Endodermal cell (in vitro differentiated cells): ENCODE measurements at regions not wholly inside any gene's neighbourhood (a gene's known extent, or its start where the extent isn't known, plus 50 kb on each side); places are given as distances from the start of the nearest gene placed in this dataset.
A peak's percentile ranks its signal among the peaks of the same experiment; 100 is the strongest.

Experiments
- DNase-seq: peaks from one replicate; pipeline ENCODE4 v3.0.0-alpha.2; 2017
- H3K27ac ChIP-seq: 2 replicates; pipeline ENCODE4 v1.5.1; 2013; ENCODE audit warnings: mild to moderate bottlenecking, low read depth, low read length, moderate library complexity
- H3K27me3 ChIP-seq: 2 replicates; pipeline ENCODE4 v1.6.1; 2013; ENCODE audit warnings: mild to moderate bottlenecking, low read length, moderate library complexity; ENCODE audit not compliant: insufficient read depth, control insufficient read depth, poor library complexity, severe bottlenecking
- H3K36me3 ChIP-seq: 2 replicates; pipeline ENCODE4 v1.7.0; 2013; ENCODE audit warnings: mild to moderate bottlenecking, low read length, moderate library complexity; ENCODE audit not compliant: control insufficient read depth, insufficient read depth
- H3K4me1 ChIP-seq: one replicate; pipeline ENCODE4 v1.7.0; 2013; ENCODE audit warnings: low read length; ENCODE audit not compliant: control insufficient read depth, insufficient read depth
- H3K4me3 ChIP-seq: 2 replicates; pipeline ENCODE4 v1.5.1; 2013; ENCODE audit warnings: mild to moderate bottlenecking, low read length, moderate library complexity
- H3K9ac ChIP-seq: 2 replicates; pipeline ENCODE4 v1.6.1; 2013; ENCODE audit warnings: mild to moderate bottlenecking, low read length, moderate library complexity; ENCODE audit not compliant: poor library complexity, severe bottlenecking; ENCODE audit errors: extremely low read depth
- H3K9me3 ChIP-seq: 2 replicates; pipeline ENCODE4 v1.6.1; 2013; ENCODE audit warnings: mild to moderate bottlenecking, low read length, moderate library complexity; ENCODE audit not compliant: control insufficient read depth
- H3K27ac Mint-ChIP-seq: 2 replicates; pipeline ENCODE4 v1.8.0; 2020; ENCODE audit warnings: mixed read lengths
- H3K27me3 Mint-ChIP-seq: 2 replicates; pipeline ENCODE4 v1.8.0; 2021; ENCODE audit warnings: mild to moderate bottlenecking, mixed read lengths; ENCODE audit not compliant: insufficient read depth
- H3K36me3 Mint-ChIP-seq: 2 replicates; pipeline ENCODE4 v1.8.0; 2020; ENCODE audit warnings: low read depth, mixed read lengths
- H3K4me1 Mint-ChIP-seq: 2 replicates; pipeline ENCODE4 v1.8.0; 2020; ENCODE audit warnings: mixed read lengths
- H3K4me3 Mint-ChIP-seq: 2 replicates; pipeline ENCODE4 v1.8.0; 2020; ENCODE audit warnings: mild to moderate bottlenecking, moderate library complexity, mixed read lengths
- H3K9me3 Mint-ChIP-seq: 2 replicates; pipeline ENCODE4 v1.8.0; 2020; ENCODE audit warnings: mild to moderate bottlenecking, mixed read lengths
- WGBS, 2 experiments: methylation state at CpG; one replicate each; pipeline versions ENCODE4 v1.1.5 to v1.1.7; 2013; ENCODE audit warnings: missing lambda C conversion rate in 2 of 2, mixed read lengths in 1 of 2; ENCODE audit not compliant: insufficient coverage in 1 of 2, insufficient read length in 1 of 2; 5-methylcytosine and 5-hydroxymethylcytosine counted together
- TF ChIP-seq, protein P1 (sequence below): fragments of 200-600 bp; sonication (generic); conservative IDR thresholded peaks from 2 replicates; pipeline ENCODE4 v1.5.0; 2021; ENCODE audit warnings: antibody characterized with exemption, mild to moderate bottlenecking

DNA sequence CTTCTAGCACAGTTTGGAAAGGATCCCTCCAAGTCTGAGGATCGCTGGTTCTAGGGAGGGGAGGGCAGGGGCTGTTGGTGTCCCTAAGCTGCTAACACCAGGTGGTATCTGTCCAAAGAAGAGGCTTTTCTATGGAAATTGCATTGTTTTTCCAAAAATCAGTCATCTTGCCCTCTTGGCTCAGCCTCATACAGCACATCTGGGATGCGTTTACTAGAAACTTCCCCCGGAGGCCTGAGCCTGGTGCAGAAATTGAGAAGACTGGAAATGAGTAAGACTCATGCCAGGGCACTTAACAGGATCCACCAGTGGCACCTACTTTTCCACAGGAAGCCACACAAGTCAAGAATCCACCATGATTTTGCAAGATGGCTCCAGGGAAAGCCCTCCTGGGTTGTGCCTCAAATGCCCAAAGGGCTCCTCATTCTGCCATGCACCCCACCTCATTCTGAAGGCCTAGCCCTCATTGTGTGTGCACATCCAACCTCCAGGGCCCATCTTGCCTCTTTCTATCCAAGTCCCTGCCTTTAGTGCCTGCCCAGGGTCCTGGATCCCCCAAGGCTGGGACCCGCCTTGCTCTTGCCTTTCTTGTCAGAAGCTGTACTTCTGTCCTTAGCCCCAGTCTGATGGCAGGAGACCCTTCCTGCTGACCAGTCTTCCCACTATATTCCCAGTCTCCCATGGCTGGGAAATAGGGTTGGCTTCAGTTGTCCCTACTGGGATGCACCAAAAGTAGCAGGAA, 97.6 kb downstream of the MRPL14 start:
- H3K27me3 ChIP-seq = no peaks in the 10 kb centered on the region
- Mint-ChIP-seq H3K27me3 (peaks cover 11% of the 10 kb centered on the region), H3K4me1 (peaks cover 13% of the 10 kb centered on the region), H3K9me3 (no peaks in the 10 kb centered on the region), H3K4me3 (no peak overlapping the region), H3K36me3 (no peaks in the 10 kb centered on the region), H3K27ac (no peak overlapping the region)
- H3K36me3 ChIP-seq = no peaks in the 10 kb centered on the region
- no peak overlapping the region for H3K9ac ChIP-seq
- no peaks in the 10 kb centered on the region for H3K9me3 ChIP-seq
- no peak overlapping the region for H3K4me3 ChIP-seq
- WGBS, 2 experiments = 90 to 95% methylated on average over 3 to 4 of the region's 4 CpGs
- H3K4me1 ChIP-seq = peaks cover 9% of the 10 kb centered on the region
- DNase-seq = peak; percentile 14
- TF ChIP-seq, protein P1, sequence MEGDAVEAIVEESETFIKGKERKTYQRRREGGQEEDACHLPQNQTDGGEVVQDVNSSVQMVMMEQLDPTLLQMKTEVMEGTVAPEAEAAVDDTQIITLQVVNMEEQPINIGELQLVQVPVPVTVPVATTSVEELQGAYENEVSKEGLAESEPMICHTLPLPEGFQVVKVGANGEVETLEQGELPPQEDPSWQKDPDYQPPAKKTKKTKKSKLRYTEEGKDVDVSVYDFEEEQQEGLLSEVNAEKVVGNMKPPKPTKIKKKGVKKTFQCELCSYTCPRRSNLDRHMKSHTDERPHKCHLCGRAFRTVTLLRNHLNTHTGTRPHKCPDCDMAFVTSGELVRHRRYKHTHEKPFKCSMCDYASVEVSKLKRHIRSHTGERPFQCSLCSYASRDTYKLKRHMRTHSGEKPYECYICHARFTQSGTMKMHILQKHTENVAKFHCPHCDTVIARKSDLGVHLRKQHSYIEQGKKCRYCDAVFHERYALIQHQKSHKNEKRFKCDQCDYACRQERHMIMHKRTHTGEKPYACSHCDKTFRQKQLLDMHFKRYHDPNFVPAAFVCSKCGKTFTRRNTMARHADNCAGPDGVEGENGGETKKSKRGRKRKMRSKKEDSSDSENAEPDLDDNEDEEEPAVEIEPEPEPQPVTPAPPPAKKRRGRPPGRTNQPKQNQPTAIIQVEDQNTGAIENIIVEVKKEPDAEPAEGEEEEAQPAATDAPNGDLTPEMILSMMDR = no peak
- H3K27ac ChIP-seq = no peak overlapping the region

DNA sequence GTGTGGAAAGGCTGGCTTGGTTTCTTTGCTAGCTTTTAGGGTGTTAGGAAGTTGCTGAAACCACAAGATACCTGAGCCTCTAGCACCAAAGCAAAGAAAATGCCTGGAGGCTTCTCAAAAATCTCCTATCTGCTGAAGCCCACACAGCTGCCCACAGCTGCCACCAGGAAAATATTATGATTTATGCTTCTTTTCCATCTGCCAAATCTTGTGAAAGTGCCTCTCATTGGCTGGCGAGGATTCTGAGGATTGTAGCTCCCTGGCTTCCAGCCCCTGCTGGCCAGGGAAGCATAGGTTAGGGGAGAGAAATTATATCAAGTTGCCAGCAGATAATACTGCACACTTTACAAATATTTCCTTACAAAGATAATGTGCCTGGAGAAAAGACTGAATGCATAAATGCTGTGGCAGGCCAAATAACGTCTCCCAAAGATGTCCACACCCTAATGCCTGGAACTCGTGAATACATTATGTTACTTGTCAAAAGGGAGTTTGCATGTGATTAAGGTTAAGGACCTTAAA, 98.4 kb downstream of the MRPL14 start:
- H3K27me3 Mint-ChIP-seq = peaks cover 11% of the 10 kb centered on the region
- Histone ChIP-seq H3K4me1 (peaks cover 11% of the 10 kb centered on the region), H3K36me3 (no peaks in the 10 kb centered on the region), H3K27me3 (no peaks in the 10 kb centered on the region), H3K27ac (no peak overlapping the region), H3K4me3 (no peak overlapping the region), H3K9ac (no peak overlapping the region), H3K9me3 (no peaks in the 10 kb centered on the region)
- WGBS, 2 experiments = 90% methylated on average over 3 of the region's 3 CpGs; no CpG with 5 or more reads in 1 of the 2 experiments
- TF ChIP-seq, protein P1 = peak; percentile 64
- H3K9me3 Mint-ChIP-seq = no peaks in the 10 kb centered on the region
- H3K36me3 Mint-ChIP-seq = no peaks in the 10 kb centered on the region
- no peak overlapping the region for H3K4me3 Mint-ChIP-seq
- H3K27ac Mint-ChIP-seq = no peak overlapping the region
- DNase-seq = peak; percentile 40
- H3K4me1 Mint-ChIP-seq = peaks cover 17% of the 10 kb centered on the region

DNA sequence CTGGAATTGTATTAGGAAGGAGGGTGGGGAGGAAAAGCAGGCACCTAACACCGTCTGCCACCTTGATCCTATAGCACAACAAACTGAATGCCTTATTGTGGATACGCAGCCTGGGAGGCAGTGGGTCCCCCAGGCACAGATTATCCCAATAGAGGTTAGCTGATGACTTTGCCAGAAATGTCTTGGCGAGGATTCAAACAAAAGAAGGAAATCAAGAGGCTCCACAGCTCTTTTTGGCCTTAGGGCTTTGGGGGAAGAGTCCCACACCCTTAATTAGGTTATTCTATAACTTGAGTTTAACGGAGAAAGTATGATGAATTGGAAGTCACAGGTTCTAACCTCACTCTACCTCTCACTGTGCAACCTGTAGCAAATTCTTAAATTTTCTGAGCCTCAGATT, 102.0 kb downstream of the MRPL14 start:
- no peak for DNase-seq
- H3K27ac ChIP-seq = no peak overlapping the region
- peaks cover 11% of the 10 kb centered on the region for H3K4me1 ChIP-seq
- peaks cover 5% of the 10 kb centered on the region for H3K27me3 Mint-ChIP-seq
- TF ChIP-seq, protein P1 = no peak
- H3K36me3 Mint-ChIP-seq = no peaks in the 10 kb centered on the region
- no peak overlapping the region for H3K27ac Mint-ChIP-seq
- no peak overlapping the region for H3K4me3 Mint-ChIP-seq
- 84 to 100% methylated on average over 2 to 4 of the region's 4 CpGs for WGBS, 2 experiments
- no peak overlapping the region for H3K4me3 ChIP-seq
- no peaks in the 10 kb centered on the region for H3K27me3 ChIP-seq
- peaks cover 17% of the 10 kb centered on the region for H3K4me1 Mint-ChIP-seq
- H3K9me3 ChIP-seq = no peaks in the 10 kb centered on the region
- H3K9me3 Mint-ChIP-seq = no peaks in the 10 kb centered on the region
- H3K36me3 ChIP-seq = no peaks in the 10 kb centered on the region
- no peak overlapping the region for H3K9ac ChIP-seq
